NCI-H2081 (cell line): ENCODE measurements at regions not wholly inside any gene's neighbourhood (a gene's known extent, or its start where the extent isn't known, plus 50 kb on each side); places are given as distances from the start of the nearest gene placed in this dataset.

Source experiments
- DNase-seq, 2 experiments: peaks; one replicate each; lab custom pipeline; 2025; lab: John Stamatoyannopoulos, UW

- no peak for DNase-seq
Observed at GRCh38 chr6:21426841-21427490, 166.6 kb upstream of the SOX4 start.

GRCh38 chr6:21429291-21429690, 164.3 kb upstream of the SOX4 start:
- no peak for DNase-seq

GRCh38 chr6:21431526-21431925, 162.0 kb upstream of the SOX4 start:
- no peak for DNase-seq

- no peak for DNase-seq
Observed at GRCh38 chr6:21436625-21437024, 156.9 kb upstream of the SOX4 start.

GRCh38 chr6:21437581-21437980, 156.0 kb upstream of the SOX4 start:
- DNase-seq = no peak

- no peak for DNase-seq
Observed at GRCh38 chr6:21438237-21438985, 155.1 kb upstream of the SOX4 start.

- DNase-seq = no peak
Observed at GRCh38 chr6:21438986-21439352, 154.6 kb upstream of the SOX4 start.

GRCh38 chr6:21441386-21441785, 152.2 kb upstream of the SOX4 start:
- DNase-seq = no peak

GRCh38 chr6:21442874-21443273, 150.7 kb upstream of the SOX4 start:
- no peak for DNase-seq

- DNase-seq = no peak
Observed at GRCh38 chr6:21444711-21445260, 148.8 kb upstream of the SOX4 start.

- DNase-seq = no peak
Observed at GRCh38 chr6:21447987-21448386, 145.6 kb upstream of the SOX4 start.

GRCh38 chr6:21448485-21449109, 145.0 kb upstream of the SOX4 start:
- DNase-seq = no peak

GRCh38 chr6:21450149-21450548, 143.4 kb upstream of the SOX4 start:
- DNase-seq = peak in 1 of 2 experiments; percentile 28

- no peak for DNase-seq
Observed at GRCh38 chr6:21450628-21451027, 142.9 kb upstream of the SOX4 start.

- peak in 1 of 2 experiments; percentile 50 for DNase-seq
Observed at GRCh38 chr6:21451546-21452013, 142.0 kb upstream of the SOX4 start.

GRCh38 chr6:21454262-21454661, 139.3 kb upstream of the SOX4 start:
- no peak for DNase-seq

GRCh38 chr6:21455071-21455470, 138.5 kb upstream of the SOX4 start:
- peak in 1 of 2 experiments; percentile 67 for DNase-seq

- no peak for DNase-seq
Observed at GRCh38 chr6:21457647-21458046, 135.9 kb upstream of the SOX4 start.

GRCh38 chr6:21459641-21460040, 133.9 kb upstream of the SOX4 start:
- no peak for DNase-seq

- no peak for DNase-seq
Observed at GRCh38 chr6:21461844-21462518, 131.6 kb upstream of the SOX4 start.

- DNase-seq = no peak
Observed at GRCh38 chr6:21462519-21462852, 131.1 kb upstream of the SOX4 start.

GRCh38 chr6:21467091-21467490, 126.5 kb upstream of the SOX4 start:
- no peak for DNase-seq
